ENCODE measurements at regions not wholly inside any gene's neighbourhood (a gene's known extent, or its start where the extent isn't known, plus 50 kb on each side); places are given as distances from the start of the nearest gene placed in this dataset.

- Histone ChIP-seq H3K9ac (ENCODE audit: insufficient read depth in 1 of 2, low read depth in 2 of 2, low read length in 2 of 2) (no peak overlapping the region), H3K79me2 (ENCODE audit: control insufficient read depth, insufficient read depth, low read length) (no peaks in the 10 kb centered on the region), H3K9me3 (replicated peaks; ENCODE audit: control insufficient read depth, insufficient read depth, low read depth, low read length) (no peaks in the 10 kb centered on the region), H3K9me1 (ENCODE audit: control insufficient read depth, insufficient read depth, low read length) (no peaks in the 10 kb centered on the region), H3K4me2 (ENCODE audit: insufficient read depth, low read length) (no peak overlapping the region), H2AFZ (ENCODE audit: low read depth, low read length) (no peak overlapping the region), H3K4me1 (replicated peaks in 1 of 2; ENCODE audit: control insufficient read depth in 2 of 2, insufficient read depth in 2 of 2, low read length in 2 of 2) (no peaks in the 10 kb centered on the region), H3K27me3 (ENCODE audit: control insufficient read depth in 2 of 2, insufficient read depth in 2 of 2, low read length in 2 of 2) (no peaks in the 10 kb centered on the region), H3K27ac (ENCODE audit: extremely low read depth, low read depth, low read length) (no peak overlapping the region), H4K20me1 (replicated peaks; ENCODE audit: control insufficient read depth, insufficient read depth, low read length) (no peaks in the 10 kb centered on the region), H3K36me3 (ENCODE audit: control insufficient read depth, insufficient read depth, low read length) (no peaks in the 10 kb centered on the region), H3K4me3 (no peak overlapping the region)
- ATAC-seq (no peak), DNase-seq (ENCODE audit: extremely low read depth in 1 of 4, low spot score in 3 of 4) (no peak), FAIRE-seq (no peak)
- no TSS peak for BruUV-seq (replicated peaks)
- ChIA-PET CTCF (ENCODE audit: low intra/inter-chr PET ratio) (no interaction called here), POLR2A (interaction anchor here (0.8 kb wide), 1 partner anchor 15 kb away, joined by 3 read pairs; no protein-coding TSS in a partner anchor)
- intact Hi-C loops (cut with micrococcal nuclease): loop anchor here (10.0 kb wide), 1 partner anchor 178 kb away; no protein-coding TSS in a partner anchor
- in situ Hi-C loops (cut with MboI): no loop called here
- 0% methylated on average over 2 of the region's 2 CpGs for WGBS (ENCODE audit: insufficient coverage, low coverage, missing lambda C conversion rate)
- no peak for TF ChIP-seq DACH1 (IDR thresholded peaks at IDR 0.05; ENCODE audit: partially characterized antibody)
- TF ChIP-seq ZNF778 (CRISPR knock-in tag; IDR thresholded peaks at IDR 0.05): no peak
- TF ChIP-seq ZNF165 (CRISPR knock-in tag; IDR thresholded peaks at IDR 0.05; ENCODE audit: borderline replicate concordance): no peak
- TF ChIP-seq SNIP1 (IDR thresholded peaks at IDR 0.05; ENCODE audit: low read depth): no peak
- TF ChIP-seq MNT (conservative IDR thresholded peaks at IDR 0.05): no peak
- no peak for TF ChIP-seq HNRNPH1 (optimal IDR thresholded peaks at IDR 0.05; ENCODE audit: low read depth, low read length)
- TF ChIP-seq ZNF280A (IDR thresholded peaks at IDR 0.05; ENCODE audit: low read depth, partially characterized antibody): no peak
- no peak for TF ChIP-seq SIX5 (IDR thresholded peaks at IDR 0.05; ENCODE audit: borderline replicate concordance in 1 of 2, insufficient read depth in 1 of 2, low read depth in 1 of 2, low read length in 2 of 2)
- TF ChIP-seq, protein P1, sequence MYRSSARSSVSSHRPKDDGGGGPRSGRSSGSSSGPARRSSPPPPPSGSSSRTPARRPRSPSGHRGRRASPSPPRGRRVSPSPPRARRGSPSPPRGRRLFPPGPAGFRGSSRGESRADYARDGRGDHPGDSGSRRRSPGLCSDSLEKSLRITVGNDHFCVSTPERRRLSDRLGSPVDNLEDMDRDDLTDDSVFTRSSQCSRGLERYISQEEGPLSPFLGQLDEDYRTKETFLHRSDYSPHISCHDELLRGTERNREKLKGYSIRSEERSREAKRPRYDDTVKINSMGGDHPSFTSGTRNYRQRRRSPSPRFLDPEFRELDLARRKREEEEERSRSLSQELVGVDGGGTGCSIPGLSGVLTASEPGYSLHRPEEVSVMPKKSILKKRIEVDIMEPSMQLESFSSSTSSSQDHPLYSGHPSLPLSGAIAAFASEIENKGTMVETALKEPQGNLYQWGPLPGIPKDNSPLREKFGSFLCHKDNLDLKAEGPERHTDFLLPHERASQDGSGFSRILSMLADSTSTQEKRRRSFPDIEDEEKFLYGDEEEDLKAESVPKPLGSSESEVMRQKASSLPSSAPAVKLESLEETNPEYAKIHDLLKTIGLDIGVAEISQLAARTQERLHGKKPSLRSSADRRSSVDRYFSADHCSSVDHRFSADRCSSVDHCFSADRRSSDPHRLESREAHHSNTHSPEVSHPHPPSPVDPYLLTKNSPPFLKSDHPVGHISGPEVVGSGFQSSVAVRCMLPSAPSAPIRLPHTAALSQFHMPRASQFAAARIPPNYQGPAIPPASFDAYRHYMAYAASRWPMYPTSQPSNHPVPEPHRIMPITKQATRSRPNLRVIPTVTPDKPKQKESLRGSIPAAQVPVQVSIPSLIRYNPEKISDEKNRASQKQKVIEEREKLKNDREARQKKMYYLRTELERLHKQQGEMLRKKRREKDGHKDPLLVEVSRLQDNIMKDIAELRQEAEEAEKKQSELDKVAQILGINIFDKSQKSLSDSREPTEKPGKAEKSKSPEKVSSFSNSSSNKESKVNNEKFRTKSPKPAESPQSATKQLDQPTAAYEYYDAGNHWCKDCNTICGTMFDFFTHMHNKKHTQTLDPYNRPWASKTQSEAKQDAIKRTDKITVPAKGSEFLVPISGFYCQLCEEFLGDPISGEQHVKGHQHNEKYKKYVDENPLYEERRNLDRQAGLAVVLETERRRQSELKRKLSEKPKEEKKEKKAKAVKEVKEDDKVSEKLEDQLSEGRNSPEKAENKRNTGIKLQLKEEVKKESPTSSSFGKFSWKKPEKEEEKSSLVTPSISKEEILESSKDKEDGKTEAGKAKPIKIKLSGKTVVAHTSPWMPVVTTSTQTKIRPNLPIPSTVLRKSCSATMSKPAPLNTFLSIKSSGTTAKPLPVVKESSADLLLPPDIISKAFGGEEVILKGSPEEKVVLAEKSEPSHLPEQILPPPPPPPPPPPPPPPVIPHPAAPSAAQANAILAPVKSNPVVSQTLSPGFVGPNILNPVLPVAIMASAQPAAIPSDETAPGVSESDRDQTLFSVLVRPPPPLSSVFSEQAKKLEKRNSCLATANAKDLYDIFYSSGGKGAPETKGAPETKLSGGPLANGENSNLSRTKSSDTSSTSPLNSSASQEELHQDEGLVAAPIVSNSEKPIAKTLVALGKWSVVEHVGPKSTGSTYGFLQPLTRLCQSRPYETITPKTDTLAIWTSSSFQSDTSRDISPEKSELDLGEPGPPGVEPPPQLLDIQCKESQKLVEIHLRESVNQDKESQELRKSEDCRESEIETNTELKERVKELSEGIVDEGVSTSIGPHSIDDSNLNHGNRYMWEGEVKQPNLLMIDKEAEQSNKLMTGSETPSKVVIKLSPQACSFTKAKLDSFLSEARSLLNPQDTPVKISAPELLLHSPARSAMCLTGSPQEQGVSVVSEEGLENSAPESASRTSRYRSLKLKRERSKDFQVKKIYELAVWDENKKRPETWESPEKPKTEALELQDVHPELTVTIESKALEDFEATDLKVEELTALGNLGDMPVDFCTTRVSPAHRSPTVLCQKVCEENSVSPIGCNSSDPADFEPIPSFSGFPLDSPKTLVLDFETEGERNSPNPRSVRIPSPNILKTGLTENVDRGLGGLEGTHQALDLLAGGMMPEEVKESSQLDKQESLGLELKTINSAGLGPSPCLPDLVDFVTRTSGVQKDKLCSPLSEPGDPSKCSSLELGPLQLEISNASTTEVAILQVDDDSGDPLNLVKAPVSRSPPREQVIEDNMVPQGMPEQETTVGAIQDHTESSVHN (IDR thresholded peaks at IDR 0.05; ENCODE audit: borderline replicate concordance in 1 of 2, low read depth in 1 of 2): no peak
- no peak for TF ChIP-seq KAT2B (IDR thresholded peaks at IDR 0.05; ENCODE audit: low read depth, low read length)
- no peak for TF ChIP-seq BHLHE40 (IDR thresholded peaks at IDR 0.05; ENCODE audit: low read length)
- no peak for TF ChIP-seq IFI16 (CRISPR knock-in tag; IDR thresholded peaks at IDR 0.05)
These were observed 76.9 kb upstream of the OTX2 start for GRCh38 chr14:56887216-56887615.

Measured in K562 (cell line).